OCI-LY7 (cell line): ENCODE measurements at regions not wholly inside any gene's neighbourhood (a gene's known extent, or its start where the extent isn't known, plus 50 kb on each side); places are given as distances from the start of the nearest gene placed in this dataset.

Source experiments
- BruUV-seq: library from RNA; stranded (reverse); fragments of 400-500 nt; replicated peaks from 2 replicates; lab custom pipeline; 2021; lab: Mats Ljungman, UMichigan
- CTCF ChIA-PET: fragments of 300-600 bp; sonication (Branson Sonifier 250); formaldehyde crosslinking; loops from one replicate; lab custom pipeline; 2022; ENCODE audit warnings: antibody characterized with exemption; ENCODE audit not compliant: unreplicated experiment; lab: Charles Lee
- POLR2A ChIA-PET: fragments of 300-600 bp; sonication (Branson Sonifier 250); formaldehyde crosslinking; loops from one replicate; lab custom pipeline; 2022; ENCODE audit warnings: antibody characterized with exemption; lab: Charles Lee
- DNase-seq: peaks from one replicate; pipeline ENCODE4 v3.0.0-alpha.2; 2015; ENCODE audit warnings: low spot score
- H2AFZ ChIP-seq: fragments of 200-600 bp; sonication (generic), shearing (Covaris generic); 2 replicates; pipeline ENCODE4 v1.6.1; 2014; ENCODE audit warnings: mild to moderate bottlenecking, antibody characterized with exemption, low read length, moderate library complexity
- H3K27ac ChIP-seq: fragments of 200-600 bp; sonication (generic); 2 replicates; pipeline ENCODE4 v1.5.1; 2014; ENCODE audit warnings: mixed run types, low read depth, mild to moderate bottlenecking, moderate library complexity, low read length, inconsistent platforms; ENCODE audit not compliant: poor library complexity, severe bottlenecking
- H3K36me3 ChIP-seq: fragments of 200-600 bp; sonication (generic); 2 replicates; pipeline ENCODE4 v1.6.1; 2014; ENCODE audit warnings: mild to moderate bottlenecking, antibody characterized with exemption, low read length, moderate library complexity, mixed read lengths; ENCODE audit not compliant: insufficient read depth
- H3K4me1 ChIP-seq: fragments of 200-600 bp; sonication (generic); 2 replicates; pipeline ENCODE4 v1.5.1; 2014; ENCODE audit warnings: mild to moderate bottlenecking, low read length; ENCODE audit not compliant: insufficient read depth, poor library complexity, severe bottlenecking
- H3K4me2 ChIP-seq: fragments of 200-600 bp; sonication (generic); 2 replicates; pipeline ENCODE4 v1.6.1; 2014; ENCODE audit warnings: mild to moderate bottlenecking, low read length
- H3K4me3 ChIP-seq: fragments of 200-600 bp; sonication (generic); 2 replicates; pipeline ENCODE4 v1.5.1; 2014; ENCODE audit warnings: mild to moderate bottlenecking, low read depth, low read length; ENCODE audit not compliant: poor library complexity, severe bottlenecking
- H3K79me2 ChIP-seq: fragments of 200-600 bp; sonication (generic); 2 replicates; pipeline ENCODE4 v1.6.1; 2016; ENCODE audit warnings: low read depth, mild to moderate bottlenecking, low read length, moderate library complexity, mixed read lengths; ENCODE audit not compliant: insufficient read depth
- H3K9me2 ChIP-seq: fragments of 200-600 bp; sonication (generic); 2 replicates; pipeline ENCODE4 v1.6.1; 2016; ENCODE audit warnings: mild to moderate bottlenecking, low read length, mixed read lengths; ENCODE audit not compliant: insufficient read depth
- H3K9me3 ChIP-seq: fragments of 200-600 bp; sonication (generic); 2 replicates; pipeline ENCODE4 v1.6.1; 2014; ENCODE audit warnings: mild to moderate bottlenecking, mixed run types, low read length, mixed read lengths
- H4K20me1 ChIP-seq: fragments of 200-600 bp; sonication (generic); 2 replicates; pipeline ENCODE4 v1.6.1; 2014; ENCODE audit warnings: mild to moderate bottlenecking, antibody characterized with exemption, low read length, moderate library complexity, mixed read lengths; ENCODE audit not compliant: insufficient read depth
- EZH2phosphoT487 ChIP-seq: fragments of 200-600 bp; sonication (generic); IDR thresholded peaks from 2 replicates; pipeline ENCODE4 v1.6.1; 2018; ENCODE audit warnings: low read depth, borderline replicate concordance, mild to moderate bottlenecking, mixed run types, antibody characterized with exemption, low read length, moderate library complexity, mixed read lengths
- intact Hi-C: fragments of 100-400 bp; cut with micrococcal nuclease; formaldehyde crosslinking; loops from one replicate; pipeline ENCODE4 v1.10.0; 2022; ENCODE audit not compliant: unreplicated experiment
- TF ChIP-seq, protein P1 (sequence below): fragments of 200-600 bp; sonication (generic); conservative IDR thresholded peaks from 2 replicates; pipeline ENCODE4 v1.5.1; 2014; ENCODE audit warnings: mild to moderate bottlenecking, antibody characterized with exemption, low read length, moderate library complexity, mixed read lengths

GRCh38 chr6:169083508-169083874 lies 170.2 kb downstream of the THBS2 start:
- Histone ChIP-seq H4K20me1 (no peaks in the 10 kb centered on the region), H3K79me2 (no peaks in the 10 kb centered on the region), H3K9me2 (no peaks in the 10 kb centered on the region), H3K9me3 (no peaks in the 10 kb centered on the region), H2AFZ (no peak overlapping the region), H3K36me3 (no peaks in the 10 kb centered on the region), H3K27ac (no peak overlapping the region), H3K4me1 (no peaks in the 10 kb centered on the region), H3K4me2 (no peak overlapping the region), H3K4me3 (no peak overlapping the region)
- intact Hi-C loops, result no loop called here
- POLR2A ChIA-PET, result no interaction called here
- BruUV-seq, result no TSS peak
- no peak for DNase-seq
- TF ChIP-seq, protein P1, sequence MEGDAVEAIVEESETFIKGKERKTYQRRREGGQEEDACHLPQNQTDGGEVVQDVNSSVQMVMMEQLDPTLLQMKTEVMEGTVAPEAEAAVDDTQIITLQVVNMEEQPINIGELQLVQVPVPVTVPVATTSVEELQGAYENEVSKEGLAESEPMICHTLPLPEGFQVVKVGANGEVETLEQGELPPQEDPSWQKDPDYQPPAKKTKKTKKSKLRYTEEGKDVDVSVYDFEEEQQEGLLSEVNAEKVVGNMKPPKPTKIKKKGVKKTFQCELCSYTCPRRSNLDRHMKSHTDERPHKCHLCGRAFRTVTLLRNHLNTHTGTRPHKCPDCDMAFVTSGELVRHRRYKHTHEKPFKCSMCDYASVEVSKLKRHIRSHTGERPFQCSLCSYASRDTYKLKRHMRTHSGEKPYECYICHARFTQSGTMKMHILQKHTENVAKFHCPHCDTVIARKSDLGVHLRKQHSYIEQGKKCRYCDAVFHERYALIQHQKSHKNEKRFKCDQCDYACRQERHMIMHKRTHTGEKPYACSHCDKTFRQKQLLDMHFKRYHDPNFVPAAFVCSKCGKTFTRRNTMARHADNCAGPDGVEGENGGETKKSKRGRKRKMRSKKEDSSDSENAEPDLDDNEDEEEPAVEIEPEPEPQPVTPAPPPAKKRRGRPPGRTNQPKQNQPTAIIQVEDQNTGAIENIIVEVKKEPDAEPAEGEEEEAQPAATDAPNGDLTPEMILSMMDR, result no peak
- CTCF ChIA-PET, result no interaction called here

GRCh38 chr6:169082817-169083507 lies 170.7 kb downstream of the THBS2 start:
- no peak overlapping the region for H3K27ac ChIP-seq
- H3K4me1 ChIP-seq, result no peaks in the 10 kb centered on the region
- POLR2A ChIA-PET, result no interaction called here
- DNase-seq, result no peak
- H3K4me3 ChIP-seq, result no peak overlapping the region
- intact Hi-C loops, result no loop called here
- H4K20me1 ChIP-seq, result no peaks in the 10 kb centered on the region
- H3K4me2 ChIP-seq, result no peak overlapping the region
- no peaks in the 10 kb centered on the region for H3K9me2 ChIP-seq
- TF ChIP-seq, protein P1, result no peak
- no peak for TF ChIP-seq EZH2phosphoT487
- H3K9me3 ChIP-seq, result no peaks in the 10 kb centered on the region
- CTCF ChIA-PET, result no interaction called here
- no TSS peak for BruUV-seq
- no peaks in the 10 kb centered on the region for H3K79me2 ChIP-seq
- no peak overlapping the region for H2AFZ ChIP-seq
- H3K36me3 ChIP-seq, result no peaks in the 10 kb centered on the region

DNA sequence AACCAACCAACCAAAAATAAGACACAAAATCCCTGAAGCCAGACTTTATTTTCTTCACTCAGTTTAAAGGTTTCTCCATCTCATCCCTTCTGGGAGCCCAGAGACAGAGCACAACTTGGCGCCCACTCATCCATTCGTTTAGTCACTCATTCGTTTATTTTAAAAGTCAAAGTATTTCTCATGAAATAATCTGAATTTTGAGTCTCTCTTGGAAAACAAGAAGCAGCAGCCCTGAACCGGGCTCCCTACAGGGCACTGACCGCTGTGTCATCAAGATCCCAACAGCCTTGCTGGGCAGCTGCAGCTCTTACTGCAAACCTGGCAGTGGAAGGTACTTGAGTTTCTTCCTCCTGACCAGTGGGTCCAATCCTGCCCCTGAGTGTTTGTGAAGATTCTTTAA lies 171.6 kb downstream of the THBS2 start:
- DNase-seq, result no peak
- Histone ChIP-seq H3K4me1 (no peaks in the 10 kb centered on the region), H3K9me3 (no peaks in the 10 kb centered on the region), H3K79me2 (no peaks in the 10 kb centered on the region), H3K27ac (no peak overlapping the region), H4K20me1 (no peaks in the 10 kb centered on the region), H2AFZ (no peak overlapping the region), H3K4me3 (no peak overlapping the region), H3K4me2 (no peak overlapping the region), H3K9me2 (no peaks in the 10 kb centered on the region), H3K36me3 (no peaks in the 10 kb centered on the region)
- intact Hi-C loops, result no loop called here
- CTCF ChIA-PET, result no interaction called here
- no peak for TF ChIP-seq EZH2phosphoT487
- TF ChIP-seq, protein P1, result no peak
- no TSS peak for BruUV-seq
- POLR2A ChIA-PET, result no interaction called here
